Vagina (tissue), 2 donors: ENCODE measurements at regions not wholly inside any gene's neighbourhood (a gene's known extent, or its start where the extent isn't known, plus 50 kb on each side); places are given as distances from the start of the nearest gene placed in this dataset.

Experiments used
- CTCF ChIP-seq, 3 experiments: fragments of 450-650 bp in 2 of 3; fragments of 200-600 bp in 1 of 3; sonication (generic) in 1 of 3; IDR thresholded peaks; one replicate each; pipeline ENCODE4 v1.5.1; 2017 to 2019; ENCODE audit warnings: antibody characterized with exemption in 3 of 3, mild to moderate bottlenecking in 2 of 3, moderate library complexity in 2 of 3
- POLR2A ChIP-seq, 2 donors: fragments of 450-650 bp; IDR thresholded peaks; one replicate each; pipeline ENCODE4 v1.6.1; 2017; ENCODE audit warnings: antibody characterized with exemption in 2 of 2, mild to moderate bottlenecking in 2 of 2, moderate library complexity in 2 of 2
- POLR2AphosphoS5 ChIP-seq, 2 donors: sonication (generic); formaldehyde crosslinking; IDR thresholded peaks; one replicate each; pipeline ENCODE4 v1.9.0; 2017; ENCODE audit warnings: antibody characterized with exemption in 2 of 2, mild to moderate bottlenecking in 2 of 2, low read depth in 1 of 2; ENCODE audit not compliant: insufficient read depth in 1 of 2

GRCh38 chr13:67996101-67996500 lies 766.0 kb upstream of the PCDH9 start:
- no peak for TF ChIP-seq CTCF (IDR thresholded peaks at IDR 0.05)
- TF ChIP-seq POLR2A (IDR thresholded peaks at IDR 0.05) = no peak
- TF ChIP-seq POLR2AphosphoS5 (IDR thresholded peaks at IDR 0.05; ENCODE audit: insufficient read depth in 1 of 2, low read depth in 1 of 2) = no peak
